ENCODE measurements at regions not wholly inside any gene's neighbourhood (a gene's known extent, or its start where the extent isn't known, plus 50 kb on each side); places are given as distances from the start of the nearest gene placed in this dataset.
"Not testable (repeated sequence)": the region's sequence is repeated elsewhere in the genome, so short reads cannot be mapped to it uniquely, and the experiment has no call there.

DNA sequence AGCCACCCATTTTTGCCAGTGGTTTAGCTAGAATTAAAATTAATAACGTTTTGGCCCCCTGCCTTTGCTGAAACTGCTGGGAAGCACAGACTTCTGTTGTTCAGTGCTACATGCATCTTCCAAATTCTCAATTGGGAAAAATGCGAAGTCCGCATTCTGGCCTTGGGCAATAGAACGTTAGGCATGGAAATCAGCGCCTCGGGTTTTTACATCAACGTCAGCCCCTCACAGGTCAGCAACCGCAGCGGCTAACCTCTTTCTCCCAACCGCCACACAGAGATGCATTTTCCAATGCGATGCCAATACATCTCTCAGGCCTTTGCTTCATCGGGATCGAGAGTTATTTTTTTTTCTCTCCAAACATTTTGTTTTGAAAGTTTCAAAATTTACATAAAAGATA lies 339.1 kb downstream of the DCHS2 start:
- no peak overlapping the region for H3K27ac ChIP-seq (ENCODE audit: insufficient read length, low read depth, low read length)
- no peak overlapping the region for H3K4ac ChIP-seq (ENCODE audit: low read depth, low read length)
- Mint-ChIP-seq H3K27me3 (ENCODE audit: low read depth) (no peaks in the 10 kb centered on the region; the same call in 1 of the 2 replicates), H3K4me1 (no peaks in the 10 kb centered on the region; a peak in 1 of 4 replicates), H3K9me3 (no peaks in the 10 kb centered on the region), H3K4me3 (no peak overlapping the region), H3K36me3 (ENCODE audit: insufficient read depth in 1 of 3, low read depth in 3 of 3) (no peaks in the 10 kb centered on the region), H3K27ac (no peak overlapping the region)
- WGBS (ENCODE audit: extremely low coverage, insufficient read length, low lambda C conversion rate): no CpG with 5 or more reads among the region's 13 CpGs
- no peak overlapping the region for H4K8ac ChIP-seq (replicated peaks; ENCODE audit: insufficient read length, low read depth, low read length)
- no peak overlapping the region for H3K9ac ChIP-seq (ENCODE audit: extremely low read depth, insufficient read length, low read length)
- no peak overlapping the region for H2BK15ac ChIP-seq (ENCODE audit: low read depth, low read length)
- H3K14ac ChIP-seq (ENCODE audit: insufficient read depth, low read length): no peak overlapping the region
- H3T11ph ChIP-seq (ENCODE audit: low read length): no peak overlapping the region
- H4K5ac ChIP-seq (ENCODE audit: insufficient read length, low read depth, low read length): no peak overlapping the region
- no peak overlapping the region for H3K23ac ChIP-seq (ENCODE audit: insufficient read length, low read depth, low read length)
- no peak for DNase-seq
- no peak overlapping the region for H3K4me2 ChIP-seq (ENCODE audit: insufficient read depth, insufficient read length, low read length)
- no peaks in the 10 kb centered on the region for H3K27me3 ChIP-seq (ENCODE audit: insufficient read depth, low read length)
- peak overlapping the region; percentile 42 for H2AFZ ChIP-seq (ENCODE audit: low read length)
- H3K23me2 ChIP-seq (ENCODE audit: insufficient read length, low read depth, low read length, poor library complexity, severe bottlenecking): no peaks in the 10 kb centered on the region
- no peak overlapping the region for H4K91ac ChIP-seq (ENCODE audit: insufficient read length, low read depth, low read length)
- no peak overlapping the region for H2BK12ac ChIP-seq (ENCODE audit: insufficient read length, low read depth, low read length)
- TF ChIP-seq, protein P1, sequence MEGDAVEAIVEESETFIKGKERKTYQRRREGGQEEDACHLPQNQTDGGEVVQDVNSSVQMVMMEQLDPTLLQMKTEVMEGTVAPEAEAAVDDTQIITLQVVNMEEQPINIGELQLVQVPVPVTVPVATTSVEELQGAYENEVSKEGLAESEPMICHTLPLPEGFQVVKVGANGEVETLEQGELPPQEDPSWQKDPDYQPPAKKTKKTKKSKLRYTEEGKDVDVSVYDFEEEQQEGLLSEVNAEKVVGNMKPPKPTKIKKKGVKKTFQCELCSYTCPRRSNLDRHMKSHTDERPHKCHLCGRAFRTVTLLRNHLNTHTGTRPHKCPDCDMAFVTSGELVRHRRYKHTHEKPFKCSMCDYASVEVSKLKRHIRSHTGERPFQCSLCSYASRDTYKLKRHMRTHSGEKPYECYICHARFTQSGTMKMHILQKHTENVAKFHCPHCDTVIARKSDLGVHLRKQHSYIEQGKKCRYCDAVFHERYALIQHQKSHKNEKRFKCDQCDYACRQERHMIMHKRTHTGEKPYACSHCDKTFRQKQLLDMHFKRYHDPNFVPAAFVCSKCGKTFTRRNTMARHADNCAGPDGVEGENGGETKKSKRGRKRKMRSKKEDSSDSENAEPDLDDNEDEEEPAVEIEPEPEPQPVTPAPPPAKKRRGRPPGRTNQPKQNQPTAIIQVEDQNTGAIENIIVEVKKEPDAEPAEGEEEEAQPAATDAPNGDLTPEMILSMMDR (conservative IDR thresholded peaks at IDR 0.05): no peak
- no peak overlapping the region for H2BK120ac ChIP-seq (ENCODE audit: low read depth, low read length, poor library complexity, severe bottlenecking)
- H3K4me1 ChIP-seq (ENCODE audit: insufficient read depth, low read length): no peaks in the 10 kb centered on the region
- H2BK20ac ChIP-seq (ENCODE audit: low read depth, low read length, poor library complexity, severe bottlenecking): no peak overlapping the region
- H3K79me1 ChIP-seq (ENCODE audit: insufficient read depth, low read depth, low read length, poor library complexity, severe bottlenecking): no peaks in the 10 kb centered on the region
- H3K9me3 ChIP-seq (ENCODE audit: control insufficient read depth, low read depth, low read length): no peaks in the 10 kb centered on the region
- no peak overlapping the region for H3K56ac ChIP-seq (ENCODE audit: insufficient read length, low read depth, low read length)
- H4K20me1 ChIP-seq (ENCODE audit: control insufficient read depth, insufficient read depth, insufficient read length): no peaks in the 10 kb centered on the region
- no peak overlapping the region for H3K18ac ChIP-seq (ENCODE audit: insufficient read length, low read depth, low read length)
- H2AK5ac ChIP-seq (ENCODE audit: insufficient read length, low read length): no peak overlapping the region
- no peak overlapping the region for H2BK5ac ChIP-seq (ENCODE audit: insufficient read length, low read length)
- H3K79me2 ChIP-seq (ENCODE audit: insufficient read depth, low read length): no peaks in the 10 kb centered on the region

DNA sequence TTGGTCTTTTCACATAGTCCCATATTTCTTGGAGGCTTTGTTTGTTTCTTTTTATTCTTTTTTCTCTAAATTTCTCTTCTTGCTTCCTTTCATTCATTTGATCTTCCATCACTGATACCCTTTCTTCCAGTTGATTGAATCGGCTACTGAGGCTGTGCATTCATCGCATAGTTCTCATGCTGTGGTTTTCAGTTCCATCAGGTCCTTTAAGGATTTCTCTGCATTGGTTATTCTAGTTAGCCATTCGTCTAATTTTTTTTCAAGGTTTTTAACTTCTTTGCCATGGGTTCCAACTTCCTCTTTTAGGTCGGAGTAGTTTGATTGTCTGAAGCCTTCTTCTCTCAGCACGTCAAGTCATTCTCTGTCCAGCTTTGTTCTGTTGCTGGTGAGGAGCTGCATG lies 342.4 kb downstream of the DCHS2 start:
- H4K91ac ChIP-seq (ENCODE audit: insufficient read length, low read depth, low read length); H4K20me1 ChIP-seq (ENCODE audit: control insufficient read depth, insufficient read depth, insufficient read length); H3K56ac ChIP-seq (ENCODE audit: insufficient read length, low read depth, low read length); DNase-seq; H4K5ac ChIP-seq (ENCODE audit: insufficient read length, low read depth, low read length); H2BK5ac ChIP-seq (ENCODE audit: insufficient read length, low read length); H4K8ac ChIP-seq (replicated peaks; ENCODE audit: insufficient read length, low read depth, low read length); H3K4me2 ChIP-seq (ENCODE audit: insufficient read depth, insufficient read length, low read length); H3K4me1 Mint-ChIP-seq; H2BK15ac ChIP-seq (ENCODE audit: low read depth, low read length); H3K79me2 ChIP-seq (ENCODE audit: insufficient read depth, low read length); H3K23ac ChIP-seq (ENCODE audit: insufficient read length, low read depth, low read length); H3K23me2 ChIP-seq (ENCODE audit: insufficient read length, low read depth, low read length, poor library complexity, severe bottlenecking); H2BK20ac ChIP-seq (ENCODE audit: low read depth, low read length, poor library complexity, severe bottlenecking); H3K36me3 Mint-ChIP-seq (ENCODE audit: insufficient read depth in 1 of 3, low read depth in 3 of 3); H3K27me3 Mint-ChIP-seq (ENCODE audit: low read depth); H3K79me1 ChIP-seq (ENCODE audit: insufficient read depth, low read depth, low read length, poor library complexity, severe bottlenecking); H3K4me1 ChIP-seq (ENCODE audit: insufficient read depth, low read length); H3K9me3 Mint-ChIP-seq; H3K27ac Mint-ChIP-seq; H3K4me3 Mint-ChIP-seq; H3K18ac ChIP-seq (ENCODE audit: insufficient read length, low read depth, low read length); H3K9me3 ChIP-seq (ENCODE audit: control insufficient read depth, low read depth, low read length); H3K4ac ChIP-seq (ENCODE audit: low read depth, low read length); H2AFZ ChIP-seq (ENCODE audit: low read length); H3K27me3 ChIP-seq (ENCODE audit: insufficient read depth, low read length); H3T11ph ChIP-seq (ENCODE audit: low read length); H2BK120ac ChIP-seq (ENCODE audit: low read depth, low read length, poor library complexity, severe bottlenecking); H3K14ac ChIP-seq (ENCODE audit: insufficient read depth, low read length); H2BK12ac ChIP-seq (ENCODE audit: insufficient read length, low read depth, low read length); H2AK5ac ChIP-seq (ENCODE audit: insufficient read length, low read length); H3K9ac ChIP-seq (ENCODE audit: extremely low read depth, insufficient read length, low read length); H3K27ac ChIP-seq (ENCODE audit: insufficient read length, low read depth, low read length): not testable (repeated sequence)
- no CpG with 5 or more reads among the region's 5 CpGs for WGBS (ENCODE audit: extremely low coverage, insufficient read length, low lambda C conversion rate)

Data from H9 (cell line).